Gastrocnemius medialis (tissue), 4 donors: ENCODE measurements at regions not wholly inside any gene's neighbourhood (a gene's known extent, or its start where the extent isn't known, plus 50 kb on each side); places are given as distances from the start of the nearest gene placed in this dataset.

Experiments used
- CTCF ChIP-seq, 5 experiments: fragments of 450-650 bp in 3 of 5; fragments of 200-600 bp in 2 of 5; sonication (generic) in 2 of 5; IDR thresholded peaks in 4 of 5; conservative IDR thresholded peaks in 1 of 5; 1 replicate in 4 of 5; 2 replicates in 1 of 5; pipeline ENCODE4 v1.5.1; 2016 to 2019; ENCODE audit warnings: antibody characterized with exemption in 5 of 5, mild to moderate bottlenecking in 3 of 5, moderate library complexity in 3 of 5
- POLR2A ChIP-seq, 2 donors: fragments of 450-650 bp; IDR thresholded peaks; one replicate each; pipeline ENCODE4 v1.6.1; 2017; ENCODE audit warnings: antibody characterized with exemption in 2 of 2, mild to moderate bottlenecking in 2 of 2, moderate library complexity in 2 of 2

- no peak for TF ChIP-seq CTCF (IDR thresholded peaks at IDR 0.05 in 4 of 5, conservative IDR thresholded peaks at IDR 0.05 in 1 of 5)
- TF ChIP-seq POLR2A (IDR thresholded peaks at IDR 0.05) = no peak
Measured at GRCh38 chr3:31173118-31173718, 278.8 kb upstream of the GADL1 start.
